Activated T-cell treated with anti-CD3 and anti-CD28 coated beads for 48 hours (primary cell): ENCODE measurements at regions not wholly inside any gene's neighbourhood (a gene's known extent, or its start where the extent isn't known, plus 50 kb on each side); places are given as distances from the start of the nearest gene placed in this dataset.

ENCODE experiments used
- DNase-seq: peaks from one replicate; pipeline ENCODE4 v3.0.0-alpha.2; 2020; ENCODE audit warnings: low read depth

- DNase-seq = no peak
Measured at GRCh38 chr20:59431014-59431413, 130.6 kb downstream of the EDN3 start.

GRCh38 chr20:59434960-59435359 is 134.5 kb downstream of the EDN3 start:
- no peak for DNase-seq

DNA sequence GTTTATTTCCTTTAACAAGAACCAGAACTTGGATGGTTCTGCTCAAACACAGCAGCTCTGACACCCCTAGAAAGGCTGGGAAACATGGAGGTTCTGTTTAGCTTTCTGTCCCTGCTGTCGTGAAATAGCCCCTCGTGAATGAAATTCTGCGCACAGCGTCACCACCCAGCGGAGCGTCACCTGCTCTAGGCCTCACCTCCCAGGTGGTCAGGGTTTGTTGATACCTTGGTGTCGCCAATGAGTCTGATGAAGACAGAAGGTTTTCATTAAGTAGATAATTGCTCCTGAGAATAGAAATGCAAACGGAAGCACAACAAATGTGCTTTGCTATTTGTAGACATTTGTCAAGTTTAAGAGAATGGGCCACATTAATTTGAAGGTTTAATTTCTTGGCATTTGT is 135.1 kb downstream of the EDN3 start:
- DNase-seq = no peak

GRCh38 chr20:59437601-59438031 is 137.2 kb downstream of the EDN3 start:
- no peak for DNase-seq

- no peak for DNase-seq
Measured at GRCh38 chr20:59438201-59438600, 137.8 kb downstream of the EDN3 start.

GRCh38 chr20:59439243-59439642 is 138.8 kb downstream of the EDN3 start:
- DNase-seq = no peak

DNA sequence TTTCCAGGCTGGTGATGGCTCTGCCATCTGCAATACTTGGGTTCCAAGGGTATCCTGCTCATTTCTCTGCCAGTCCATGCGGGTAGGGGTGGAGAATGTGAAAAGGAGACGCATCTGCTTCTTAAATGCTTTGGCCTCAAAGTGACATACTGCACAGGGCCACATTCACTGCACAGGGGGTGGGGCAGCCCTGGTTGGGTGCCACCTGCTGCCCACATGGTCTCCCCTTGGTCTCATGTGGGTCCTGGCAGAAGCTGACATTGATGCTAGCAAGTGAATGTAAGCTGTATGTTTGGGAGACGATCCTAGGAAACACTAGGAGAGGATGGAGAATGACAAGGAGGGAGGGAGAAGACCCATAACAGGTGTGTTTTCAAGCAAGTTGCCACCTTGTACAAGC is 140.9 kb downstream of the EDN3 start:
- DNase-seq = no peak

DNA sequence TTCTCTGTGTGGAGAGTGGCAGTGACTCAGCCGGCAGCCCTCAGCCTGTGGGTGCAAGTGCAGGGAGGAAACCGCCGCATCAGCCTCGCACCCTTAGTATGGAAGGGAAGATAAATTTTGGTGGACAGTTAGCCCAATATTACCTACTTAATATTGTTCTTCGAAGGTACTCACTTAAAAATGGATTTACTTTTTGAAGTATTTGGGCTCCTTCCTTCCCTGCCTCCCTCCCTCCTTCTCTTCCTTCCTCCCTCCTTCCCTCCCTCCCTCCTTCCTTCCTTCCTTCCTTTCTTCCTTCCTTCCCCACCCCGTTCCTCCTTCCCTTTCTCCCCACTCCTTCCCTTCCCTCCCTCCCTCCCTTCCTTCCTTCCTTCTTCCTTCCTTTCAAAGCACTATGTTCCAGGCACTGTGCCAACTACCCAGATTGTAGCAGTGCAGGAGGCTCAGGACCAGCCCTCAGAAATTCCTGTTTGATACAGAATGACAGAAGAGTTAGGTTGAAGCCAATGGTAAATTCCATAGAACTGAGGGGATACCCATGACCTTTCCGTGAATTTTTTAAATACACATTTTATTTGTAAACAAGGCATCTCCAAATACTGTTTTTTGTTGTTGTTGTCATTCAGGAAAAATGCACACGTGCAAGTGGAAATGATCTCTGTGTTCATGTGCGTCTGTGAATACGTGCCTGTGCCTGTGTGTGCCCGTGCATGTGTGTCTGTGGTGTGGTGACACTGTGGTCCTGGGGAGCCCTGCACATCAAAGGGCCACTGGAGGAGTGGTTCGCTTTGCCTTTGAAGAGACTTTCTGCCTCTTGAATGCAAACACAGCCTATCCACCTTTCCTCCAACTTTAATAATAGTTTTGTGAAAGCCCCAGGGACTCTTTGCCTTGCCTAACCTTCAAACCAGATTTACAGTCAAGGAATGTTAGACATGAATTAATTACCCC is 141.7 kb downstream of the EDN3 start:
- DNase-seq = no peak

DNA sequence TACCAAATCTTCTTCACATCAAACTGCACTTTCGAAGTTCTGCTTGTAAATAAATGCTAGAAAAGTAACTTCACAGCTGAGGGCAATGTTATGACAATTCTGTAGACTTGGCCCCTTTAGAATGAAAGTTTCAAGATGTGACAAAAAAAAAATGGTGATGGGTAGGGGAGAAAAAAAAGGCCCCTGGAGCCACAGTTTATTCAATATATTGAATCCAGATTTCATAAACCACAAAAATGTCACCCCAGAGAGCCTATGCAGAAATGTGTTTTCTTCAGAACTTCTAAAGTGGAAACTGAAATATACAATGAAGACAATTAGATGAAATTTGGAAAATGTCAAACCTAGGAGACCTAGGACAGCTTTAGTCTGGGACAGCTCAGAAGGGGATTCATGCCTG is 143.1 kb downstream of the EDN3 start:
- no peak for DNase-seq

GRCh38 chr20:59446376-59446775 is 146.0 kb downstream of the EDN3 start:
- no peak for DNase-seq

- DNase-seq = no peak
Measured at GRCh38 chr20:59448196-59448595, 147.8 kb downstream of the EDN3 start.

- no peak for DNase-seq
Measured at GRCh38 chr20:59448851-59449444, 148.5 kb downstream of the EDN3 start.

- no peak for DNase-seq
Measured at GRCh38 chr20:59451066-59451630, 150.7 kb downstream of the EDN3 start.

DNA sequence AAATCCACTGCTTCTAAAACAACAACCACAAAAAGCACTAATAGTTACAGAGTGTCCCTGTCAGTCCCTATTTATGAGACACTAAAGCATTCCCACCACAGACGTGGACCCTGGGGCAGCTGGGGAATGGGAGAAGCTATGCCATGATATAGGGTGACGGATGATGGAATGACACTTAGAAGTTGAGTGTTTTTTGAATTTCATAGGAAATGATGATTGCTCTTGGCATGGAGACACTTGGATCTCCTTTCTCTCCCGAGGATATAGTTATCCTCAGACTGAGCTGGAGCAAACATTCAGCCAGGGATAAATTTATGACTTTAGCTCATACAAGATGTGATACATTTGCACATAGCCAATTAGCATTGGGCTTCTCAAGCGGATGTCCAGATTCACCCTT is 151.2 kb downstream of the EDN3 start:
- DNase-seq = no peak

GRCh38 chr20:59452856-59453255 is 151.5 kb upstream of the PHACTR3 start:
- no peak for DNase-seq

GRCh38 chr20:59453759-59454560 is 150.4 kb upstream of the PHACTR3 start:
- DNase-seq = no peak

GRCh38 chr20:59455402-59456341 is 148.7 kb upstream of the PHACTR3 start:
- DNase-seq = no peak

DNA sequence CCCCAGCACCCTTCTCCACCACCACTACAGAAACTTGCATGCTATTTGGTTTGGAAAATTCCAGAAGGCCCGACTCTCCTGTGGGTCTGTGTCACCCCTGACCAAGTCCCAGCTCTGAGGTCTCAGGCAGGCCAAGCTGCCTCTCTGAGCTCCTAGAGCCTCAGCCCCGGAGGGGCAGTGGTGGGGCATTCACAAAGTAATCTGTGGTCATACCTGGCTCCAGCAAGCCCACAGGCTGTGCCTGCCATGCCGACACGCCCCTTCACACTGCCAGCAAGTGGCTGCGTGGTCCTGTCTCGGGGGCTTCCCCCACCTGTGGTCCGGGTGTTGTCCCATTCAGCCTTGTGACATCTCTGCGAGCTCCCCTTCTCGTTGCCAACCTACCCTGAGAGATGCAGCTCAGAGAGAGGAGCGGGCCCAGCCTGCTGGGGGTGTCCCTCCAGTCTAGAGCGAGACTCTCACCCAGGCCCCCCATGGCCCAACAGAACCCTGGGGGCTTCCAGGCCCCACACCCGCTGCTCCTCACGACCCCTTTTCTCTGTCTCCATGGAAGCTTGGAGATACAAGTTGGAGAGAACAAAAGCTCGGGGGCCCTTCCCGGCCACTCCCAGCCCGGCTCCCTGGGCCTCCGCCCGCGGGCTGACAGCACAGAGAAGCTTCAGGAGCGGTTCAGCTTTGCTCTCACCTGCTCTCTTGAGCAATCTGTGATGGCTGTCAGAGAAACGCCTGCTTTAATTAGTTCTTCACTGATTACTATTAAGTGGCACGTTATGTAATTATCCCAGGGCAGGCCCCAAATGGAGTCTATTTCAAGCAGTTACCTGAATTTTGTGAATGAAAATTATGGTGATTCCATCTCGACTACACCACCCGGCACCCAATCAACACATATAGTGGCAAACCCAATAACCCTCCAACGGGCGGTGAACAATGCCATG is 147.7 kb upstream of the PHACTR3 start:
- DNase-seq = no peak

- no peak for DNase-seq
Measured at GRCh38 chr20:59458645-59459044, 145.7 kb upstream of the PHACTR3 start.

DNA sequence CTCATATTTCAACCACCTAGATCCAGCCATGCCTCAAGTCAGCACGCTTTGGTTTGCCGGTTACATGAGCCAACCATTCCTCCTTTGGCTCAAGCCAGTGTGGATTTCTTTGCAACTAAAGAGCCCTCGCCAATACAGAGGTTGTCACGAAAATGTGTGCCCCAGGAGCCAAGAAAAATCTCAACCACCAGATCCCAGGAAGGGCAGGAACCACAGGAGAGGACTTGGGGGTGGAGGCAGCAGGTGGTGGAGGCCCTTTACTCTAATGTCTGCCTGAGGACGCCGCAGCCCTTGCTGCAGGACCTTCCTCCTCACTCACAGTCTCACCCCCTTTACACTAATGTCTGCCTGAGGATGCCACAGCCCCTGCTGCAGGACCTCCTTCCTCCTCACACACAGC is 144.8 kb upstream of the PHACTR3 start:
- DNase-seq = no peak
